ENCODE measurements at regions not wholly inside any gene's neighbourhood (a gene's known extent, or its start where the extent isn't known, plus 50 kb on each side); places are given as distances from the start of the nearest gene placed in this dataset.

DNA sequence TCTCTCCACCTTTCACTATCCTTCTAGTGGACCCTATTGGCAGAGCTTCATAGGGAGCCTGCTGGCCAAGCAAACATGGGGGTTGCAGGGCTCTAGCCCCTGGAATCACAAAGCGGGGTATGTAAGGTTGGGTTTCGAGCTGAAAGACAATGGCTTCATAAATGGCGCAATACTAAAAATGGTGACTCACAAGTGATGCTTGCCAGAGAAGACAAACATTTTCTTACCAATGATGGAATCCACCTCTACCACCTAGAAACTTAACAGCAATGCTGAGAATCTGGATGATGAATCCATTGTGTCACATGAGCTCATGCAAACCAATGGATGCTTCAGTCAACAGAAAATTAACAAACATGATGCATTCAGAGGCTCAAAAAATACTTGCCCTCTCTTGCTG is 375.3 kb upstream of the PSMD7 start:
- TF ChIP-seq, protein P1, sequence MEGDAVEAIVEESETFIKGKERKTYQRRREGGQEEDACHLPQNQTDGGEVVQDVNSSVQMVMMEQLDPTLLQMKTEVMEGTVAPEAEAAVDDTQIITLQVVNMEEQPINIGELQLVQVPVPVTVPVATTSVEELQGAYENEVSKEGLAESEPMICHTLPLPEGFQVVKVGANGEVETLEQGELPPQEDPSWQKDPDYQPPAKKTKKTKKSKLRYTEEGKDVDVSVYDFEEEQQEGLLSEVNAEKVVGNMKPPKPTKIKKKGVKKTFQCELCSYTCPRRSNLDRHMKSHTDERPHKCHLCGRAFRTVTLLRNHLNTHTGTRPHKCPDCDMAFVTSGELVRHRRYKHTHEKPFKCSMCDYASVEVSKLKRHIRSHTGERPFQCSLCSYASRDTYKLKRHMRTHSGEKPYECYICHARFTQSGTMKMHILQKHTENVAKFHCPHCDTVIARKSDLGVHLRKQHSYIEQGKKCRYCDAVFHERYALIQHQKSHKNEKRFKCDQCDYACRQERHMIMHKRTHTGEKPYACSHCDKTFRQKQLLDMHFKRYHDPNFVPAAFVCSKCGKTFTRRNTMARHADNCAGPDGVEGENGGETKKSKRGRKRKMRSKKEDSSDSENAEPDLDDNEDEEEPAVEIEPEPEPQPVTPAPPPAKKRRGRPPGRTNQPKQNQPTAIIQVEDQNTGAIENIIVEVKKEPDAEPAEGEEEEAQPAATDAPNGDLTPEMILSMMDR (conservative IDR thresholded peaks at IDR 0.05; ENCODE audit: low read depth, low read length): no peak
- no peak for TF ChIP-seq EZH2 (IDR thresholded peaks at IDR 0.05; ENCODE audit: low read length, unreplicated experiment)

Data from PC-3 (cell line).